Thyroid gland (tissue), 4 donors: ENCODE measurements at regions not wholly inside any gene's neighbourhood (a gene's known extent, or its start where the extent isn't known, plus 50 kb on each side); places are given as distances from the start of the nearest gene placed in this dataset.

Source experiments
- CTCF ChIP-seq, 6 experiments: fragments of 200-600 bp in 3 of 6; fragments of 450-650 bp in 3 of 6; sonication (generic) in 3 of 6; IDR thresholded peaks; one replicate each; pipeline ENCODE4 v1.5.1; 2016 to 2019; ENCODE audit warnings: antibody characterized with exemption in 6 of 6, mild to moderate bottlenecking in 2 of 6, inconsistent platforms in 1 of 6, moderate library complexity in 1 of 6
- POLR2A ChIP-seq, 2 donors: fragments of 450-650 bp; IDR thresholded peaks; one replicate each; pipeline ENCODE4 v1.6.1; 2017; ENCODE audit warnings: antibody characterized with exemption in 2 of 2, mild to moderate bottlenecking in 2 of 2, moderate library complexity in 1 of 2

DNA sequence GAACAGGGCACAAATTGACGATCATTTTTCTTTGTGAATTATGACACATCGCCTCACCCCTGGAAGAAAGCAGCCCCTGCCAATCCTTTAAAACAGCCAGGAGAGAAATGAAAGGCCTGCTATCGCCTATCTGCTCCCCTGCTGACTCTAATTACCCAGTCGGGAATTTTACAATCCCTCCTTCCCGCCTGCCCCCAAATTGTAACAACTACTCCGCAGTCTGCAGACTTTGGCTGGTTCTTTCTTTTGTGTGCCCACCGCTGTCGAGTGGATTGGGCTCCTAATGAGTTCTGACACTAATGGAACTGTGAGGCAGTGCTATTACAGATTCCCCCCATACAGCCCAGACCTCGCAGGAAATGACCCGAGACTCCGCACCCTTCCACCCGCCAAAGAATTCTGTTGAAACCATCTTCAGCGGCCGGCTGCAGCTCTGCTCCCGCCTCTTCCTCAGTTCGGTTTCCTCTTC lies 281.2 kb upstream of the PARD3B start:
- no peak for TF ChIP-seq CTCF (IDR thresholded peaks at IDR 0.05)
- TF ChIP-seq POLR2A (IDR thresholded peaks at IDR 0.05) = no peak
